Colon (tissue), 2 donors: ENCODE measurements at regions not wholly inside any gene's neighbourhood (a gene's known extent, or its start where the extent isn't known, plus 50 kb on each side); places are given as distances from the start of the nearest gene placed in this dataset.
"Not testable (repeated sequence)": the region's sequence is repeated elsewhere in the genome, so short reads cannot be mapped to it uniquely, and the experiment has no call there.

ENCODE experiments used
- FAIRE-seq: peaks from 2 replicates; lab custom pipeline; 2012; peaks lifted over from hg19 to GRCh38; lab: Jason Lieb, UNC
- donor health status: control.
- donor health status: control.

- FAIRE-seq = no peak
Observed at GRCh38 chr5:60444661-60445360, 255.2 kb downstream of the DEPDC1B start.

GRCh38 chr5:60439552-60439951 is 260.4 kb downstream of the DEPDC1B start:
- no peak for FAIRE-seq

- no peak for FAIRE-seq
Observed at GRCh38 chr5:60437308-60437707, 262.7 kb downstream of the DEPDC1B start.

- no peak for FAIRE-seq
Observed at GRCh38 chr5:60436518-60436917, 263.4 kb downstream of the DEPDC1B start.

GRCh38 chr5:60435808-60436207 is 264.2 kb downstream of the DEPDC1B start:
- FAIRE-seq = no peak

GRCh38 chr5:60426189-60426588 is 273.8 kb downstream of the DEPDC1B start:
- not testable (repeated sequence) for FAIRE-seq

GRCh38 chr5:60420773-60421172 is 279.2 kb downstream of the DEPDC1B start:
- FAIRE-seq = not testable (repeated sequence)

GRCh38 chr5:60417500-60418181 is 282.3 kb downstream of the DEPDC1B start:
- no peak for FAIRE-seq

- FAIRE-seq = no peak
Observed at GRCh38 chr5:60415443-60415842, 284.5 kb downstream of the DEPDC1B start.

GRCh38 chr5:60410427-60410826 is 289.5 kb downstream of the DEPDC1B start:
- no peak for FAIRE-seq

GRCh38 chr5:60404171-60404570 is 295.8 kb downstream of the DEPDC1B start:
- no peak for FAIRE-seq

- FAIRE-seq = no peak
Observed at GRCh38 chr5:60403343-60404006, 296.5 kb downstream of the DEPDC1B start.

GRCh38 chr5:60402161-60402785 is 297.7 kb downstream of the DEPDC1B start:
- FAIRE-seq = no peak

GRCh38 chr5:60401526-60401925 is 298.4 kb downstream of the DEPDC1B start:
- no peak for FAIRE-seq

GRCh38 chr5:60399507-60399906 is 300.5 kb downstream of the DEPDC1B start:
- no peak for FAIRE-seq

- FAIRE-seq = no peak
Observed at GRCh38 chr5:60395712-60396329, 304.1 kb downstream of the DEPDC1B start.

GRCh38 chr5:60387051-60387440 is 312.9 kb downstream of the DEPDC1B start:
- FAIRE-seq = no peak

- FAIRE-seq = no peak
Observed at GRCh38 chr5:60386436-60387050, 313.4 kb downstream of the DEPDC1B start.

GRCh38 chr5:60382716-60383115 is 317.2 kb downstream of the DEPDC1B start:
- no peak for FAIRE-seq

- FAIRE-seq = no peak
Observed at GRCh38 chr5:60379907-60380306, 320.1 kb downstream of the DEPDC1B start.

- no peak for FAIRE-seq
Observed at GRCh38 chr5:60377826-60378225, 322.1 kb downstream of the DEPDC1B start.

GRCh38 chr5:60376860-60377259 is 323.1 kb downstream of the DEPDC1B start:
- no peak for FAIRE-seq
